Body of pancreas (tissue), 4 donors: ENCODE measurements at regions not wholly inside any gene's neighbourhood (a gene's known extent, or its start where the extent isn't known, plus 50 kb on each side); places are given as distances from the start of the nearest gene placed in this dataset.
"Not testable (repeated sequence)": the region's sequence is repeated elsewhere in the genome, so short reads cannot be mapped to it uniquely, and the experiment has no call there.

ENCODE experiments used
- ATAC-seq: fragments of 150-250 bp; one replicate; pipeline ENCODE4 v1.9.1; 2016
- DNase-seq, 4 donors: peaks; one replicate each; pipeline ENCODE4 v3.0.0-alpha.2; 2019
- H3K27ac ChIP-seq, 4 donors: fragments of 200-600 bp; sonication (generic); 1 replicate in 3 of 4; 2 replicates in 1 of 4; pipeline versions ENCODE4 v1.5.1 to v1.6.1; 2016 to 2019; ENCODE audit warnings: mild to moderate bottlenecking in 1 of 4, mixed read lengths in 1 of 4, moderate library complexity in 1 of 4
- H3K27me3 ChIP-seq, 2 donors: fragments of 200-600 bp; sonication (generic); one replicate each; pipeline ENCODE4 v1.6.0; 2016; ENCODE audit warnings: mild to moderate bottlenecking in 1 of 2
- H3K36me3 ChIP-seq, 2 donors: fragments of 200-600 bp; sonication (generic); replicated peaks in 1 of 2; 2 replicates each; pipeline ENCODE4 v1.5.1; 2016; ENCODE audit warnings: low read depth in 2 of 2; ENCODE audit not compliant: insufficient read depth in 1 of 2
- H3K4me1 ChIP-seq: fragments of 200-600 bp; sonication (generic); one replicate; pipeline ENCODE4 v1.6.0; 2016
- H3K4me3 ChIP-seq, 2 donors: fragments of 200-600 bp; sonication (generic); 1 replicate in 1 of 2; 2 replicates in 1 of 2; pipeline ENCODE4 v1.5.1; 2016 to 2019
- H3K9me3 ChIP-seq, 3 donors: fragments of 200-600 bp; sonication (generic); 1 replicate in 2 of 3; 2 replicates in 1 of 3; pipeline ENCODE4 v1.5.1; 2016
- WGBS, 2 donors: methylation state at CpG; one replicate each; pipeline ENCODE4 v1.1.5; 2017; 5-methylcytosine and 5-hydroxymethylcytosine counted together
- intact Hi-C: fragments of 100-400 bp; cut with DNase I; formaldehyde crosslinking; loops from one replicate; pipeline ENCODE4 v1.15.1; 2023

DNA sequence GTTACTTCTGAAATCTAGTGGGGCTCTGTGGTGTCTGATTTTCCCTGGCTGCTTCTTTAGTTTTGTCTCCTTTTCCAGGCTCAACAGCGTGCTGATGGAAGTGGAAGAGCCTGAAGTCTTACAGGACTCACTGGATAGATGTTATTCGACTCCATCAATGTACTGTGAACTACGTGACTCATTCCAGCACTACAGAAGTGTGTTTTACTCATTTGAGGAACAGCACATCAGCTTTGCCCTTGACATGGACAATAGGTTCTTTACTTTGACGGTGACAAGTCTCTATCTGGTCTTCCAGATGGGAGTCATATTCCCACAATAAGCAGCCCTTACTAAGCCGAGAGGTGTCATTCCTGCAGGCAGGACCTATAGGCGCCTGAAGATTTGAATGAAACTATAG lies 51.1 kb downstream of the NBPF8 start:
- H3K27ac ChIP-seq, H3K4me3 ChIP-seq, intact Hi-C loops, H3K9me3 ChIP-seq, H3K27me3 ChIP-seq, H3K36me3 ChIP-seq, H3K4me1 ChIP-seq, ATAC-seq, DNase-seq: not testable (repeated sequence)
- 92 to 98% methylated on average over 6 of the region's 6 CpGs for WGBS, 2 donors

DNA sequence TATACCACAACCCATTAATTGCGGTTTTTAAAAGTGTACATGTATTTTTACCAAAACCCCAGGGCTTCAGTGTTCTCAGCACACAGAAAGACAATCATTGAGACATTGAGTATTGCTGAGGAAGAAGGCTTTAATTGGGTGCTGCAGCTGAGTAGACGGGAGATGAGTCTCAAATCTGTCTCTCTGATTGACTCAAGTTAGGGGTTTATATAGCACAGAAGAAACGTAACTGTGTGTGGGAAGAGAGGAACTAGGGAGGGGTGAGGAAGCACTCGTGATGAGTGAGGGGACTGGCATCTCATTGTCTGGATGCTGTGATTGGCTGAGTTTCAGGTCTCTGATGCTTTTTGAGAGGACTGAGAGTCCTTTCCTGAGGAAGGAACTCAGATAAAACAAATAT lies 62.8 kb downstream of the NBPF8 start:
- H3K9me3 ChIP-seq, DNase-seq, intact Hi-C loops, H3K4me1 ChIP-seq, ATAC-seq, H3K27ac ChIP-seq, H3K4me3 ChIP-seq, H3K36me3 ChIP-seq, H3K27me3 ChIP-seq: not testable (repeated sequence)
- 87 to 90% methylated on average over 3 to 4 of the region's 4 CpGs for WGBS, 2 donors

GRCh38 chr1:120478400-120478799 lies 63.6 kb downstream of the NBPF8 start:
- H3K27me3 ChIP-seq, H3K4me3 ChIP-seq, H3K9me3 ChIP-seq, H3K4me1 ChIP-seq, H3K27ac ChIP-seq, DNase-seq, ATAC-seq, H3K36me3 ChIP-seq, intact Hi-C loops: not testable (repeated sequence)
- WGBS, 2 donors, result 100% methylated on average over 2 of the region's 5 CpGs; no CpG with 5 or more reads in 1 of the 2 donors

DNA sequence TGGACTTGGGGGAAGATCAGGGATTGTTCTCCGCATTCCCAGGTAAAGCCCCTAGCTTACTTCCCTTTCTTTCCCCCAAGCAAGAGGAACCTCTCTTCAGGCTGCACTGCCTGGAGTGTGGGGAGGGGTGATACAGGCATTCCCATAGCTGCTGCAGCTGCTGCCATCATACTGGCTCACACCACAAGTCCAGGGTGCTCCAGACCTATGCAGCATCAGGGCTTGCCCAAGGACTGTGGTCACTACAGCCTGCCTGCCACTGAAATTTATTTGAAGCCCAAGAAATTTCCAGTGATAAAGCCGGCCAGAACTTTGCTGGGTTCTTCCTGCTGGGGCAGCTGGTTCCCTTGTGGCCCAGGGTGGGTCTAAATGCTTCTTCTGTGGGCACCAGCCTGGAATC lies 72.7 kb downstream of the NBPF8 start:
- H3K27ac ChIP-seq, H3K9me3 ChIP-seq, H3K36me3 ChIP-seq, H3K4me3 ChIP-seq, H3K27me3 ChIP-seq, H3K4me1 ChIP-seq, ATAC-seq, intact Hi-C loops, DNase-seq: not testable (repeated sequence)
- no CpG with 5 or more reads among the region's 2 CpGs for WGBS, 2 donors

GRCh38 chr1:120489217-120489616 lies 74.4 kb downstream of the NBPF8 start:
- H3K4me1 ChIP-seq, DNase-seq, H3K36me3 ChIP-seq, ATAC-seq, H3K9me3 ChIP-seq, intact Hi-C loops, H3K4me3 ChIP-seq, H3K27me3 ChIP-seq, H3K27ac ChIP-seq: not testable (repeated sequence)
- 98 to 100% methylated on average over 1 to 7 of the region's 8 CpGs for WGBS, 2 donors

DNA sequence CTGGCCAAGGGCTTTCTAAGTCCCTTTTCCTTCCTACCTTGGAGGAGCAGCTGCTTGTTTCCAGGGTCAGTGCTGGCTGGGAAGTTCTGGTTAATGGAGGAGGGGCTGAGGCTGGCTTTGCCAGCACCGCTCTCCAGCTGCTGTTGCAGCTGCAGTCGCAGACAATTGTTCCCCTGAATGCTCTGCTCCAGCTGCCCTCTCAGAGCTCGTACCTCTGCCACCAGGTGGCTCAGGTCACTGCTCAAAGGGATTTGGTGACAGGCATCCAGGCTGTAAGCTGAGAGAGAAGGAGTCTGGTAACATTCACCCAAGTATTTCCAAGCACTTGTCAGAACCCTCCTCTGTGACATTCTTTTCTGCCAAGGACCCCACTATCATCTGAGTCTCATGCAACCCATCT lies 82.3 kb downstream of the NBPF8 start:
- WGBS, 2 donors, result no CpG with 5 or more reads among the region's 3 CpGs
- H3K9me3 ChIP-seq, intact Hi-C loops, H3K27me3 ChIP-seq, DNase-seq, H3K4me1 ChIP-seq, ATAC-seq, H3K36me3 ChIP-seq, H3K4me3 ChIP-seq, H3K27ac ChIP-seq: not testable (repeated sequence)

DNA sequence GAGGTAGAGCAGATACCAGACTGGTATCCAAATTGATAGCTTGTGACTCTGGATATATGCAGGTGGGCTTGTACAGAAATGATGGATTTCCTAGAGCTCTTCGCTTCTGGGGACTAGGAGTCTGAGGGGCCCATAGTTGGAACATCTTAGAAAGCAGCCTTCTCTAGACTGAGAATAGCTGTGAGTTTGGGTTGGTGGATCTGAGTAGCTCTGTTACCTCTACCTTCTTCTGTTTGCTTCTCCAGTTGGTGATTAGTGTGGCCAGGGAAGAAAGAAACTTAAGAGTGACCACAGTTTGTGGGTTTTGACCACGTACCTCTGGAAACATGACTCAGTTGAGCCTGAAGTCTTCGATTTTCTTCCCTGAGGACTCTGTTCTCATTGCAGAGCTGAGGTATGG lies 88.4 kb downstream of the NBPF8 start:
- H3K4me3 ChIP-seq, H3K27me3 ChIP-seq, H3K9me3 ChIP-seq, ATAC-seq, H3K4me1 ChIP-seq, DNase-seq, intact Hi-C loops, H3K27ac ChIP-seq, H3K36me3 ChIP-seq: not testable (repeated sequence)
- 100% methylated on average over 1 of the region's 3 CpGs; no CpG with 5 or more reads in 1 of the 2 donors for WGBS, 2 donors

DNA sequence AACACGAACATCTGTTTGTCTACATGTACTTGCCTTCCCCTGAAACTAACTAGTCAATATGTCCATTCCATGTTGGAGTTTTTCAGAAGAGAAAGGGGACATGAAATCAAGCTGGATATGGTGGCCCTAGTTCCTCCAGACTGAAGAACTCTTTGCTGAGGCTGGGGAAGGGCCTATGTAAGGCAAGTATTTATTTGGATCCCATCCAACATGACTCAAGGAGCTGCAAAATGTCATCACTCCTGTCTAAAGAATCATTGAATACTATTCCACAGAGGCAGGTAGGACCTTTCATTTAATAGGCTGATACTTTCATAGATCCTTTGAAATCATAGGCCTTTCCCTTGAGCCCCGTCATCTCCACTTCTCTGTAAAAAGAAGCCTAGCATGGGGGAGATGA lies 91.5 kb downstream of the NBPF8 start:
- H3K36me3 ChIP-seq, H3K9me3 ChIP-seq, H3K27me3 ChIP-seq, H3K4me3 ChIP-seq, ATAC-seq, DNase-seq, H3K4me1 ChIP-seq, intact Hi-C loops, H3K27ac ChIP-seq: not testable (repeated sequence)
- 83 to 100% methylated on average over 1 of the region's 2 CpGs for WGBS, 2 donors

DNA sequence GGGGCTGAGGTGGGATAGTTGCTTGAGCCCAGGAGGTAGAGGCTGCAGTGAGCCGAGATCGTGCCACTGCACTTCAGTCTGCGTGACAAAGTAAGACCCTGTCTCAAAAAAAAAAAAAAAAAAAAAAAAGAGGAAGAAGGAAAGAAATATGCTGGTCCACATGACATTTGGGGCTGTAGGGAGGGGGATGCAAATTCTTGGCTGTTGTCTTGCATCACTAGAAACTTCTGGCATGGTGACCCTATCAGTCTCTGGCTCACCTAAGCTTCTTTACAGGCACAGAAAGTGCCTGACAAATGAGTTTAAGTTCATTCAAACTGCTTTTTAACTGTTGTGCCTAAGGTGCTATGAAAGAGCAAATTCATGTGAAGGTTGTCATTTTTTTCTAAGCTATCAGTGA lies 93.5 kb downstream of the NBPF8 start:
- 94% methylated on average over 3 of the region's 3 CpGs; no CpG with 5 or more reads in 1 of the 2 donors for WGBS, 2 donors
- intact Hi-C loops, H3K4me1 ChIP-seq, H3K36me3 ChIP-seq, H3K4me3 ChIP-seq, H3K27ac ChIP-seq, ATAC-seq, DNase-seq, H3K27me3 ChIP-seq, H3K9me3 ChIP-seq: not testable (repeated sequence)

DNA sequence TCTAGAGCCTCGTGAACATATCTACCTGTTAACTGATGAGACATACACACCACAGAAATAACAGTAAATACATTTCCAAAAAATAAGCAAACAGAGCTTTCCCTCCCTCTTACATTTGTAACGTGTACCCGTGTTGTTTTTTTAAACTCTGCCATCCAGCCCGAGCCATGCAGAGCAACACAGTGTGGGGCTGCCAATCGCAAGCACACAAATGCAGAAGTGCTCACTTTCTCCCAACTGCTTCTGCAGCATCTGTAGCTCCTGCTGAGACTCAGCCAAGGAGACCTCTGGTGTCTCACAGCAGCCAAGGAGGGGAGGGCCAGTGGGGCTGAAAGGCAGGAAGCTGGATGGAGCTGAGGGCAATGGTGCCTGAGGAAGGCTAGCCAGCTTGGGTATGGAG lies 94.4 kb downstream of the NBPF8 start:
- H3K27ac ChIP-seq, H3K27me3 ChIP-seq, ATAC-seq, intact Hi-C loops, H3K36me3 ChIP-seq, DNase-seq, H3K9me3 ChIP-seq, H3K4me1 ChIP-seq, H3K4me3 ChIP-seq: not testable (repeated sequence)
- 60 to 86% methylated on average over 1 of the region's 5 CpGs for WGBS, 2 donors

- H3K4me3 ChIP-seq, H3K36me3 ChIP-seq, H3K9me3 ChIP-seq, DNase-seq, intact Hi-C loops, ATAC-seq, H3K27me3 ChIP-seq, H3K4me1 ChIP-seq, H3K27ac ChIP-seq: not testable (repeated sequence)
- WGBS, 2 donors, result no CpG with 5 or more reads among the region's 1 CpG
Observed at GRCh38 chr1:120513099-120513498, 98.3 kb downstream of the NBPF8 start.

DNA sequence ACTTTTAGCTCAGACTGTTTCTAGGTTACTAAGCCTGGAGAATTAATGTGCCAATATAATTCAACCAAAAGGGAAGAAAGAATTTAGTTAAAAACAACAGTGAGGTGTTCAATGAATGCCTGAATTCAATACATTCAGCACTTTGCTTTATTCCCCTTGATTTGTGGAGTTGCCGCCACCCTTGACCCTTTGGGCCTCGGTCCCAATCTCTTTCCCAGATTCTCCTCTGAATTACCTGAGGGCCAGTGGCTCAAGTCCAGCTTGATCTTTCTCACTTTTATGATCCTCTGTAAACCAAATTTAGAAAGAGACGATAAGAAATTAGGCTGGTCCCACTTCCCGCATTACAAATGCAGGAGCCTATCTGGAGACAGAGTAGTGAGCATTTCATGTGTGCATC lies 98.7 kb downstream of the NBPF8 start:
- ATAC-seq, H3K4me3 ChIP-seq, H3K4me1 ChIP-seq, H3K27ac ChIP-seq, H3K36me3 ChIP-seq, H3K27me3 ChIP-seq, intact Hi-C loops, DNase-seq, H3K9me3 ChIP-seq: not testable (repeated sequence)
- WGBS, 2 donors, result no CpG with 5 or more reads among the region's 4 CpGs

DNA sequence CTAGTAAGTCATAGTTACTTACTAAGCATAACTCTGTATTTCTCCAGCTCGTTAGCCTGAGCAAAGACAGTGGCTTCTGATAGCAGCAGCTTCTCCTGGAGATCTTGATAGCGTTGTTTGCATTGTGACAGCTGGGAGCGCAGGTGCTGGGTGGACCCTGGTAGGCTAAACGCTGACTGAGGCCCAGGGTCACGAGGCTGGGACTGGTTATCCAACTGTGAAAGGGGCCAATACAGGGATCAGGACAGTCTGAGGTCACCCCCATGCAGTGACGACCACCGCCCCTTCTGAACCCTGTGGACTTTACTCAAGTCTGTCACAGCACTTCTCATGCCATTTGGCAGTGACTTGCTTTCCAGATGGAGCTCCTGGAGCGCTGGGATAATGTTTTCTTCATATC lies 104.4 kb downstream of the NBPF8 start:
- H3K9me3 ChIP-seq, H3K36me3 ChIP-seq, DNase-seq, H3K4me1 ChIP-seq, H3K4me3 ChIP-seq, H3K27ac ChIP-seq, H3K27me3 ChIP-seq, intact Hi-C loops, ATAC-seq: not testable (repeated sequence)
- WGBS, 2 donors, result 56% methylated on average over 1 of the region's 8 CpGs; no CpG with 5 or more reads in 1 of the 2 donors
